Keratinocyte (primary cell): ENCODE measurements at regions not wholly inside any gene's neighbourhood (a gene's known extent, or its start where the extent isn't known, plus 50 kb on each side); places are given as distances from the start of the nearest gene placed in this dataset.

Source experiments
- DNase-seq: peaks from one replicate; pipeline ENCODE4 v3.0.0-alpha.2; 2011; ENCODE audit warnings: low read depth, missing footprints, low spot score
- FAIRE-seq: peaks from 2 replicates; lab custom pipeline; 2011; peaks lifted over from hg19 to GRCh38; lab: Jason Lieb, UNC
- H2AFZ ChIP-seq: 2 replicates; pipeline ENCODE4 v1.6.0; 2012; ENCODE audit warnings: low read length, control low read depth, inconsistent platforms; ENCODE audit not compliant: control insufficient read depth
- H3K27ac ChIP-seq: 2 replicates; pipeline ENCODE4 v1.5.1; 2011; ENCODE audit warnings: low read length; ENCODE audit not compliant: control insufficient read depth, insufficient read depth
- H3K27me3 ChIP-seq: 3 replicates; pipeline ENCODE4 v1.6.0; 2011; ENCODE audit warnings: low read length; ENCODE audit not compliant: control insufficient read depth, insufficient read depth; ENCODE audit errors: extremely low read depth
- H3K36me3 ChIP-seq, 2 experiments: 2 replicates in 1 of 2; 3 replicates in 1 of 2; pipeline ENCODE4 v1.5.1; 2011; ENCODE audit warnings: low read length in 2 of 2, mild to moderate bottlenecking in 1 of 2; ENCODE audit not compliant: control insufficient read depth in 2 of 2, insufficient read depth in 2 of 2; ENCODE audit errors: extremely low read depth in 1 of 2
- H3K4me1 ChIP-seq: 3 replicates; pipeline ENCODE4 v1.5.1; 2011; ENCODE audit warnings: low read length; ENCODE audit not compliant: control insufficient read depth, insufficient read depth; ENCODE audit errors: extremely low read depth
- H3K4me2 ChIP-seq: 3 replicates; pipeline ENCODE4 v1.6.0; 2011; ENCODE audit warnings: low read depth, low read length; ENCODE audit not compliant: control insufficient read depth, insufficient read depth; ENCODE audit errors: extremely low read depth
- H3K4me3 ChIP-seq, 3 experiments: fragments of 200-600 bp in 1 of 3; sonication (generic) in 1 of 3; 2 replicates in 2 of 3; 3 replicates in 1 of 3; pipeline ENCODE4 v1.5.1; 2011 to 2016; ENCODE audit warnings: low read length in 3 of 3, mild to moderate bottlenecking in 3 of 3, control low read depth in 2 of 3, inconsistent platforms in 1 of 3, low read depth in 1 of 3, mixed read lengths in 1 of 3, mixed run types in 1 of 3, moderate library complexity in 1 of 3; ENCODE audit not compliant: control insufficient read depth in 2 of 3, insufficient read depth in 2 of 3; ENCODE audit errors: extremely low read depth in 1 of 3
- H3K79me2 ChIP-seq: 2 replicates; pipeline ENCODE4 v1.6.0; 2012; ENCODE audit warnings: low read length; ENCODE audit not compliant: control insufficient read depth, insufficient read depth
- H3K9ac ChIP-seq: 3 replicates; pipeline ENCODE4 v1.6.0; 2011; ENCODE audit warnings: low read length; ENCODE audit not compliant: control insufficient read depth, insufficient read depth; ENCODE audit errors: extremely low read depth
- H3K9me1 ChIP-seq: 3 replicates; pipeline ENCODE4 v1.6.0; 2011; ENCODE audit warnings: low read length; ENCODE audit not compliant: control insufficient read depth, insufficient read depth; ENCODE audit errors: extremely low read depth
- H3K9me3 ChIP-seq: 2 replicates; pipeline ENCODE4 v1.5.1; 2012; ENCODE audit warnings: low read depth, low read length; ENCODE audit not compliant: control insufficient read depth
- H4K20me1 ChIP-seq: 3 replicates; pipeline ENCODE4 v1.6.0; 2011; ENCODE audit warnings: low read length; ENCODE audit not compliant: control insufficient read depth, insufficient read depth; ENCODE audit errors: extremely low read depth
- EZH2 ChIP-seq: IDR thresholded peaks from one replicate; pipeline ENCODE4 v1.6.1; 2012; ENCODE audit warnings: inconsistent platforms, mild to moderate bottlenecking, low read length, moderate library complexity
- dilution Hi-C: fragments of 300-500 bp; cut with MboI; formaldehyde crosslinking; loops from one replicate; pipeline ENCODE4 v1.7.0; 2020; ENCODE audit warnings: low sequenced_read_pairs; ENCODE audit not compliant: extremely low pct_ligation_motif_present
- TF ChIP-seq, protein P1 (sequence below), 3 experiments: IDR thresholded peaks in 1 of 3; conservative IDR thresholded peaks in 1 of 3; optimal IDR thresholded peaks in 1 of 3; 2 replicates in 2 of 3; 3 replicates in 1 of 3; pipeline versions ENCODE3 to v1.5.1; 2011; ENCODE audit warnings: low read length in 3 of 3, mild to moderate bottlenecking in 3 of 3, moderate library complexity in 2 of 3, control low read depth in 1 of 3, inconsistent platforms in 1 of 3; ENCODE audit not compliant: insufficient read depth in 2 of 3; ENCODE audit errors: extremely low read depth in 1 of 3

- dilution Hi-C loops, result no loop called here
- no peaks in the 10 kb centered on the region for H3K36me3 ChIP-seq
- H3K4me1 ChIP-seq, result no peaks in the 10 kb centered on the region
- H3K4me3 ChIP-seq, result no peak overlapping the region
- H3K9me3 ChIP-seq, result no peaks in the 10 kb centered on the region
- DNase-seq, result no peak
- H3K9me1 ChIP-seq, result no peaks in the 10 kb centered on the region
- no peak overlapping the region for H3K27ac ChIP-seq
- H4K20me1 ChIP-seq, result no peaks in the 10 kb centered on the region
- no peaks in the 10 kb centered on the region for H3K79me2 ChIP-seq
- H3K27me3 ChIP-seq, result peaks cover 6% of the 10 kb centered on the region
- TF ChIP-seq EZH2, result no peak
- TF ChIP-seq, protein P1, sequence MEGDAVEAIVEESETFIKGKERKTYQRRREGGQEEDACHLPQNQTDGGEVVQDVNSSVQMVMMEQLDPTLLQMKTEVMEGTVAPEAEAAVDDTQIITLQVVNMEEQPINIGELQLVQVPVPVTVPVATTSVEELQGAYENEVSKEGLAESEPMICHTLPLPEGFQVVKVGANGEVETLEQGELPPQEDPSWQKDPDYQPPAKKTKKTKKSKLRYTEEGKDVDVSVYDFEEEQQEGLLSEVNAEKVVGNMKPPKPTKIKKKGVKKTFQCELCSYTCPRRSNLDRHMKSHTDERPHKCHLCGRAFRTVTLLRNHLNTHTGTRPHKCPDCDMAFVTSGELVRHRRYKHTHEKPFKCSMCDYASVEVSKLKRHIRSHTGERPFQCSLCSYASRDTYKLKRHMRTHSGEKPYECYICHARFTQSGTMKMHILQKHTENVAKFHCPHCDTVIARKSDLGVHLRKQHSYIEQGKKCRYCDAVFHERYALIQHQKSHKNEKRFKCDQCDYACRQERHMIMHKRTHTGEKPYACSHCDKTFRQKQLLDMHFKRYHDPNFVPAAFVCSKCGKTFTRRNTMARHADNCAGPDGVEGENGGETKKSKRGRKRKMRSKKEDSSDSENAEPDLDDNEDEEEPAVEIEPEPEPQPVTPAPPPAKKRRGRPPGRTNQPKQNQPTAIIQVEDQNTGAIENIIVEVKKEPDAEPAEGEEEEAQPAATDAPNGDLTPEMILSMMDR (optimal IDR thresholded peaks at IDR 0.05 in 1 of 3, IDR thresholded peaks at IDR 0.05 in 1 of 3, conservative IDR thresholded peaks at IDR 0.05 in 1 of 3; ENCODE audit: extremely low read depth in 1 of 3, insufficient read depth in 2 of 3, low read length in 3 of 3), result no peak
- H3K4me2 ChIP-seq, result no peak overlapping the region
- no peak overlapping the region for H3K9ac ChIP-seq
- H2AFZ ChIP-seq, result no peak overlapping the region
- no peak for FAIRE-seq
Observed at GRCh38 chr15:99914723-99915122, 181.5 kb upstream of the LYSMD4 start.

DNA sequence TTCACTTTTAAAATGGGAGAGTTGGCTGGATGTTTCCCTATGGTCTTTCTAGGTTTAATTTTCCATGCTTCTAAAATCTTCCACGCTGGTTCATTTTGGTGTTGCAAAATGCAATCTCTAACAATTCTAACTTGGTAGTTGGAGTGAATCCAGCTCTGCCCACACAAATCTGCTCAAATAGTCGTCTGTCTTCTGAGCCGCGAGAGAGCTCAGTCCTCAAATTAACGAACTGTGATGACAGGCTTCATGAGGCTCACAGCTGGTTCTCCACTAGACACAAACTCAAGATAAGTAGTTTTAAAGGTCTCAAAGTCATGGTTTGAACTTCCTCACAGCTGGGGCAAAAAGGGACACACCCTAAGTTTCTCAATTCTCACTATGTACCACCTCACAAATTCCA lies 178.6 kb upstream of the LYSMD4 start:
- Histone ChIP-seq H2AFZ (no peak overlapping the region), H3K9me1 (no peaks in the 10 kb centered on the region), H3K4me2 (no peak overlapping the region), H3K9ac (no peak overlapping the region), H3K4me3 (no peak overlapping the region), H4K20me1 (no peaks in the 10 kb centered on the region), H3K79me2 (no peaks in the 10 kb centered on the region), H3K36me3 (no peaks in the 10 kb centered on the region), H3K27me3 (peaks cover 5% of the 10 kb centered on the region), H3K4me1 (no peaks in the 10 kb centered on the region), H3K27ac (no peak overlapping the region), H3K9me3 (no peaks in the 10 kb centered on the region)
- TF ChIP-seq, protein P1 (optimal IDR thresholded peaks at IDR 0.05 in 1 of 3, IDR thresholded peaks at IDR 0.05 in 1 of 3, conservative IDR thresholded peaks at IDR 0.05 in 1 of 3; ENCODE audit: extremely low read depth in 1 of 3, insufficient read depth in 2 of 3, low read length in 3 of 3), result no peak
- no peak for TF ChIP-seq EZH2
- FAIRE-seq, result no peak
- DNase-seq, result no peak
- dilution Hi-C loops, result no loop called here
